Body of pancreas (tissue), 4 donors: ENCODE measurements at regions not wholly inside any gene's neighbourhood (a gene's known extent, or its start where the extent isn't known, plus 50 kb on each side); places are given as distances from the start of the nearest gene placed in this dataset.

Experiments
- POLR2A ChIP-seq, 3 donors: fragments of 450-650 bp; IDR thresholded peaks; one replicate each; pipeline ENCODE4 v1.6.1; 2016; ENCODE audit warnings: antibody characterized with exemption in 3 of 3, mild to moderate bottlenecking in 2 of 3
- TF ChIP-seq, protein P1 (sequence below), 7 experiments: fragments of 450-650 bp in 4 of 7; fragments of 200-600 bp in 3 of 7; sonication (generic) in 3 of 7; IDR thresholded peaks; one replicate each; pipeline ENCODE4 v1.5.1; 2016 to 2019; ENCODE audit warnings: antibody characterized with exemption in 7 of 7

DNA sequence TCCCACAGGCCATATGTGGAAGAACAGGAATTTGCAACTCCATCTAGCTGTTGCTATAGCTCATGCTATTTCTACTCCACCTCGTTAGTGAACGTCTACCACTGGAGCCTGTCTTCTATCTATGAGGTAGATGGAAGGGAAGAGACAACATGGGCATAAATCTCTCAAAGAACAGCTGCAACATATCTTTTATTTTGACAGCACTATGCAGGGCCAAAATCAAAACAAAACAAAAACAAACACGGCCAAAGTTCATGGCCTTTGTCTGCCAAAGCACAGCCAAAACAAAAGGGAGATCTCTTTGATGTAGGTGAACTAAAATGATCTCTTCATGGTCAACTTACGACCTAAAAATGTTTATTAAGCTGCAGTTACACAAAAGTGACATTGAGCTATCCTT is 215.2 kb upstream of the MPPED2 start:
- TF ChIP-seq, protein P1, sequence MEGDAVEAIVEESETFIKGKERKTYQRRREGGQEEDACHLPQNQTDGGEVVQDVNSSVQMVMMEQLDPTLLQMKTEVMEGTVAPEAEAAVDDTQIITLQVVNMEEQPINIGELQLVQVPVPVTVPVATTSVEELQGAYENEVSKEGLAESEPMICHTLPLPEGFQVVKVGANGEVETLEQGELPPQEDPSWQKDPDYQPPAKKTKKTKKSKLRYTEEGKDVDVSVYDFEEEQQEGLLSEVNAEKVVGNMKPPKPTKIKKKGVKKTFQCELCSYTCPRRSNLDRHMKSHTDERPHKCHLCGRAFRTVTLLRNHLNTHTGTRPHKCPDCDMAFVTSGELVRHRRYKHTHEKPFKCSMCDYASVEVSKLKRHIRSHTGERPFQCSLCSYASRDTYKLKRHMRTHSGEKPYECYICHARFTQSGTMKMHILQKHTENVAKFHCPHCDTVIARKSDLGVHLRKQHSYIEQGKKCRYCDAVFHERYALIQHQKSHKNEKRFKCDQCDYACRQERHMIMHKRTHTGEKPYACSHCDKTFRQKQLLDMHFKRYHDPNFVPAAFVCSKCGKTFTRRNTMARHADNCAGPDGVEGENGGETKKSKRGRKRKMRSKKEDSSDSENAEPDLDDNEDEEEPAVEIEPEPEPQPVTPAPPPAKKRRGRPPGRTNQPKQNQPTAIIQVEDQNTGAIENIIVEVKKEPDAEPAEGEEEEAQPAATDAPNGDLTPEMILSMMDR (IDR thresholded peaks at IDR 0.05) = no peak
- TF ChIP-seq POLR2A (IDR thresholded peaks at IDR 0.05) = no peak
